ENCODE measurements at regions not wholly inside any gene's neighbourhood (a gene's known extent, or its start where the extent isn't known, plus 50 kb on each side); places are given as distances from the start of the nearest gene placed in this dataset.
"Not testable (repeated sequence)": the region's sequence is repeated elsewhere in the genome, so short reads cannot be mapped to it uniquely, and the experiment has no call there.

- not testable (repeated sequence) for TF ChIP-seq ZNF621, SP7, ZNF501, RBAK, CTCF, ZNF664 (tag by site-specific recombination; IDR thresholded peaks at IDR 0.05)
These were observed 2887.5 kb upstream of the TEKT4 start for GRCh38 chr2:91983696-91984095.

Data from HEK293 (cell line).